ENCODE measurements at regions not wholly inside any gene's neighbourhood (a gene's known extent, or its start where the extent isn't known, plus 50 kb on each side); places are given as distances from the start of the nearest gene placed in this dataset.

DNA sequence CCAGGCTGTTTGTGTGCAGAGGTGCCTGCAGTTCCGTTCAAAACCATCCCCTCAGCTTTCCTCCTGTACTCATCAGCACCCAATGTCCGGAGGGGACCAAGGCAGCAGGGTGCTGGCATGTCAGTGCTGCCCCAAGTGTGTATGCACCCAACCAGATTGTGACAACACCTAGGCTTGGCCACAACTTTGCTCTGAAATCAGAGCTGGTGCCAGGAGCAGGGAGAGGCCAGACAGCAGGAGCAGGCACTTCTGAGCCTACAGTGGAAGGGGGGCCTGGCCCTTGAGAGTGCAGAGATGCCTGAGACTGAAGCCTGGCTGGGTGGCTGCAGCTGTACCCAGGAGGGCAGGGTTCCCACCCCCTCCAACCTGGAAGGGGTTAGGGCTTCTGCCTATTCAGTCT, 56.5 kb upstream of the RASGEF1B start:
- no peak overlapping the region for H3K4me3 ChIP-seq (ENCODE audit: low read depth, low read length)
- POLR2A ChIA-PET: no interaction called here
- TF ChIP-seq, protein P1, sequence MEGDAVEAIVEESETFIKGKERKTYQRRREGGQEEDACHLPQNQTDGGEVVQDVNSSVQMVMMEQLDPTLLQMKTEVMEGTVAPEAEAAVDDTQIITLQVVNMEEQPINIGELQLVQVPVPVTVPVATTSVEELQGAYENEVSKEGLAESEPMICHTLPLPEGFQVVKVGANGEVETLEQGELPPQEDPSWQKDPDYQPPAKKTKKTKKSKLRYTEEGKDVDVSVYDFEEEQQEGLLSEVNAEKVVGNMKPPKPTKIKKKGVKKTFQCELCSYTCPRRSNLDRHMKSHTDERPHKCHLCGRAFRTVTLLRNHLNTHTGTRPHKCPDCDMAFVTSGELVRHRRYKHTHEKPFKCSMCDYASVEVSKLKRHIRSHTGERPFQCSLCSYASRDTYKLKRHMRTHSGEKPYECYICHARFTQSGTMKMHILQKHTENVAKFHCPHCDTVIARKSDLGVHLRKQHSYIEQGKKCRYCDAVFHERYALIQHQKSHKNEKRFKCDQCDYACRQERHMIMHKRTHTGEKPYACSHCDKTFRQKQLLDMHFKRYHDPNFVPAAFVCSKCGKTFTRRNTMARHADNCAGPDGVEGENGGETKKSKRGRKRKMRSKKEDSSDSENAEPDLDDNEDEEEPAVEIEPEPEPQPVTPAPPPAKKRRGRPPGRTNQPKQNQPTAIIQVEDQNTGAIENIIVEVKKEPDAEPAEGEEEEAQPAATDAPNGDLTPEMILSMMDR (IDR thresholded peaks at IDR 0.05; ENCODE audit: insufficient read depth, low read depth, low read length): no peak
- H3K36me3 ChIP-seq (ENCODE audit: control insufficient read depth, insufficient read depth, low read length): no peaks in the 10 kb centered on the region
- CTCF ChIA-PET: no interaction called here
- DNase-seq (ENCODE audit: low read depth): no peak
- H3K27me3 ChIP-seq (ENCODE audit: control insufficient read depth, insufficient read depth, low read length): no peaks in the 10 kb centered on the region

DNA sequence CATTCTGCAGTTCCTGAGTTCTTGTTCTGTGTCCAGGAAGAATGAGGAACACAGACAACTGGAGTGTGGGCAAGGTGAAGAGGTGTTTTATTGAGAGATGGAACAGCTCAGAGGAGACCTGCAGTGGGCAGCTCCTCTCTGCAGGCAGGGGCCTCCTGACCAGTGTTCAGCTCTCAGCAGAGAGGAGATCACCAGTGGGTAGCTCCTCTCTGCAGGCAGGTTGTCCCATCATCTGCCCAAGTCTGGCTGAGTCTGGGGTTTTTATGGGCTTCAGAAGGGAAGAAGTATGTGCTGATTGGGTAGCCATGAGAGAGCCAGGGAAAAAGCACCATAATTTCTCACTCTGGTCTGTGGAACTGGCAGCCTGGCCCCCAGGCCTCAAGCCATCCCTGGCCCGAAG, 56.0 kb upstream of the RASGEF1B start:
- Histone ChIP-seq H3K4me3 (ENCODE audit: low read depth, low read length) (no peak overlapping the region), H3K36me3 (ENCODE audit: control insufficient read depth, insufficient read depth, low read length) (no peaks in the 10 kb centered on the region), H3K27me3 (ENCODE audit: control insufficient read depth, insufficient read depth, low read length) (no peaks in the 10 kb centered on the region)
- TF ChIP-seq, protein P1 (IDR thresholded peaks at IDR 0.05; ENCODE audit: insufficient read depth, low read depth, low read length): no peak
- ChIA-PET CTCF (no interaction called here), POLR2A (no interaction called here)
- no peak for DNase-seq (ENCODE audit: low read depth)

DNA sequence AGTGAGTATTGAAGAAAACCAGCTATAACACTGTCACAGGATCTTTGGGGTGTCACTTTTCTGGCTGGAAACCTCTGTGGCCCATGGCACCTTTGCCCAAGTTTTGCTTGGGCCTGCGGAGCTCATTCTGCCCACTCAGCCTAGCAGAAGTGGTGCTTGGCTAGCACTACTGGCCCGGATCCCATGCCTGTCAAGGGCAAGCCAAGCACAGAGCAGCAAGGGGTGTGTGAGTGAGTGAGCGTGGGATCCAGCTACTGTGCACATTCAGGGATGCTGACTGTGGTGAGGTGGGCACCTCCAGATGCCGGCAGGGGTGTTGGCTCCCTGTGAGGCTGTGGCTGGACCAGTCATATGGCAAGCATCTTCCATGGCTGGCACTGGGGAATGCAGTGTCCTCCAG, 55.4 kb upstream of the RASGEF1B start:
- Histone ChIP-seq H3K4me3 (ENCODE audit: low read depth, low read length) (no peak overlapping the region), H3K36me3 (ENCODE audit: control insufficient read depth, insufficient read depth, low read length) (no peaks in the 10 kb centered on the region), H3K27me3 (ENCODE audit: control insufficient read depth, insufficient read depth, low read length) (no peaks in the 10 kb centered on the region)
- DNase-seq (ENCODE audit: low read depth): no peak
- POLR2A ChIA-PET: no interaction called here
- TF ChIP-seq, protein P1 (IDR thresholded peaks at IDR 0.05; ENCODE audit: insufficient read depth, low read depth, low read length): no peak
- CTCF ChIA-PET: interaction anchor here (0.8 kb wide), 1 partner anchor 60 kb away, joined by 3 read pairs; no protein-coding TSS in a partner anchor

DNA sequence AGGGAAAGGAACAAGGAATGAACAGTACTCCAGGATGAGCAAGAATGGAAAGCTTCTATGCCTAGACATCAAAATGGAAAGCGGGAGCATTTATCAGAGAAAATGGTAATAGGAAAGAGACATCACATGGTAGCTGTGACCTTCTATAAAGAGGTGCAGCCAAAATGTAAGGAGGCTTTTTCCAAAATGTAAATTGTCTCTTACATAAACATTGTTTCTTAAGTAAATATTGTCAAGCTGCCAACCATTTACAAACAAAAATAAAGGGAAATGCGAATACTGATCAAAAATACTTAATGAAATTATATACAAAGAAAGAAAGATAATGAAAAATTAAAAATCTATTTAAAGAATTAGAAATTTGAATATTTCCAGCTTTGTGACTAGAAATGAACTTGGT, 55.0 kb upstream of the RASGEF1B start:
- H3K4me3 ChIP-seq (ENCODE audit: low read depth, low read length): no peak overlapping the region
- DNase-seq (ENCODE audit: low read depth): no peak
- ChIA-PET POLR2A (no interaction called here), CTCF (interaction anchor here (0.8 kb wide), 2 partner anchors 60 to 90 kb away, joined by 3 to 4 read pairs; no protein-coding TSS in a partner anchor)
- H3K36me3 ChIP-seq (ENCODE audit: control insufficient read depth, insufficient read depth, low read length): no peaks in the 10 kb centered on the region
- TF ChIP-seq, protein P1 (IDR thresholded peaks at IDR 0.05; ENCODE audit: insufficient read depth, low read depth, low read length): no peak
- no peaks in the 10 kb centered on the region for H3K27me3 ChIP-seq (ENCODE audit: control insufficient read depth, insufficient read depth, low read length)

DNA sequence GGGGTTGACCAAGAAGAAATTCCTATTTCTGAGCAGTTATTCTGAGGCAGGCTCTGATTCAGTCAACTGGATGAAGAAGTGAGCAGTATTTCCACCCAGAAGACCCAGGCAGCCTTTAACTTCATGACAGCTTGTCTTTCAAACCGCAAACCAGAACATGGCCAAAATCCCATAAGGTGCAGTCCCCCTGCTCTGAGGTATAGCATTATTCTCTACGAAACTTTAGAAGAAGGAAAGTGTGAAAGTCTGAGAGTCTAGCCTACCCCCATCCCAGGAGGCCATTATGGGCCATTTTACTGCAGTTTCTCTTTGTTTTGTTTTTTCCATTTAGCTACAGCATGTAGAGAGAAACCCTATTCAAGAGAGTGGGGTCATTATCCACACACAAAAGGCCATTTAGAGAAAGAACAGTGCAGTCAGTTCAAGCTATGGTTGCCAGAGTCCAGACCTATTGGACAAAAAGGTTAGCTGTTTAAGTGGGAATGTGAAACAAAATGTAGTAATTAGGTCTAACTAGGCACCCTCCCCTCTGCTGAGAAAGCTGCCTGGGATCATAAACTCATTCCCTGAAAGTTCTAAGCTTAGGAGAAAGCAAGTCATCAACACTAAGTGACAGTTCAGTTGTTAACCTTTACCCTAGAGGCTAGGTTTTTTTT, 52.1 kb upstream of the RASGEF1B start:
- no peak for DNase-seq (ENCODE audit: low read depth)
- H3K4me3 ChIP-seq (ENCODE audit: low read depth, low read length): no peak overlapping the region
- no peaks in the 10 kb centered on the region for H3K36me3 ChIP-seq (ENCODE audit: control insufficient read depth, insufficient read depth, low read length)
- no peaks in the 10 kb centered on the region for H3K27me3 ChIP-seq (ENCODE audit: control insufficient read depth, insufficient read depth, low read length)
- TF ChIP-seq, protein P1 (IDR thresholded peaks at IDR 0.05; ENCODE audit: insufficient read depth, low read depth, low read length): no peak
- ChIA-PET CTCF (no interaction called here), POLR2A (no interaction called here)

Measured in BJ (cell line).